ENCODE measurements at regions not wholly inside any gene's neighbourhood (a gene's known extent, or its start where the extent isn't known, plus 50 kb on each side); places are given as distances from the start of the nearest gene placed in this dataset.

DNA sequence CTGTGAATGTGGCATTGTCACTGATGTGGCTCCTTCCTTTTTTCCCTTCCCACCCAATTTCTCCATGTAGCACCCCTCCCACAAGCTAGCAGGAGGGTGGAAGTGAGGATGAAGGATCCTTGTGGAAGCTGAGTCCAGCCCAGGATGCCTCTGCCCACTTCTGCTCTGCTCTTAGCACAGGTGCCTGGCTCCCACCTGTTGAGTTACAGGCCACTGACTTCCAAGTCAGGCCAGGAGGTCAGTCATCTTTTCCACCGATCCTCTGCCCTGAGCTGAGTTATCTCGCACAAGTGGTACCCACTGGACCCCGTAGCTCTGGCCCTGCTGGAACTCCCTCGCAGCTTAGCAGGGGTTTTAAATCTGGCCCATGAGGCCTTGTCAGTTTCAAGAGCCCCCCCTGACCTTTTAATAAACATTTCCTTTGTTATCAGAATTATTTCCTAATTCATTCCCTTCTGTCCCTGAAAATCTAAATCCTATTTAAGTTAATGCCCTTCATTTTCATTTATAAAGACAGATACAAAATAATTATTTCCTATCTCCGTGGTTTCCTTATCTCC, 125.3 kb upstream of the CADM1 start:
- no peak overlapping the region for H3K27ac ChIP-seq
- in situ Hi-C loops (cut with MboI; ENCODE audit: low sequenced_read_pairs in 4 of 4) (no loop called here), intact Hi-C loops (cut with DNase I; ENCODE audit: low total_unique reads) (no loop called here)
- no peak for ATAC-seq
- no peaks in the 10 kb centered on the region for H3K36me3 ChIP-seq
- TF ChIP-seq POLR2A (IDR thresholded peaks at IDR 0.05), result no peak
- TF ChIP-seq, protein P1, sequence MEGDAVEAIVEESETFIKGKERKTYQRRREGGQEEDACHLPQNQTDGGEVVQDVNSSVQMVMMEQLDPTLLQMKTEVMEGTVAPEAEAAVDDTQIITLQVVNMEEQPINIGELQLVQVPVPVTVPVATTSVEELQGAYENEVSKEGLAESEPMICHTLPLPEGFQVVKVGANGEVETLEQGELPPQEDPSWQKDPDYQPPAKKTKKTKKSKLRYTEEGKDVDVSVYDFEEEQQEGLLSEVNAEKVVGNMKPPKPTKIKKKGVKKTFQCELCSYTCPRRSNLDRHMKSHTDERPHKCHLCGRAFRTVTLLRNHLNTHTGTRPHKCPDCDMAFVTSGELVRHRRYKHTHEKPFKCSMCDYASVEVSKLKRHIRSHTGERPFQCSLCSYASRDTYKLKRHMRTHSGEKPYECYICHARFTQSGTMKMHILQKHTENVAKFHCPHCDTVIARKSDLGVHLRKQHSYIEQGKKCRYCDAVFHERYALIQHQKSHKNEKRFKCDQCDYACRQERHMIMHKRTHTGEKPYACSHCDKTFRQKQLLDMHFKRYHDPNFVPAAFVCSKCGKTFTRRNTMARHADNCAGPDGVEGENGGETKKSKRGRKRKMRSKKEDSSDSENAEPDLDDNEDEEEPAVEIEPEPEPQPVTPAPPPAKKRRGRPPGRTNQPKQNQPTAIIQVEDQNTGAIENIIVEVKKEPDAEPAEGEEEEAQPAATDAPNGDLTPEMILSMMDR (IDR thresholded peaks at IDR 0.05 in 4 of 5, conservative IDR thresholded peaks at IDR 0.05 in 1 of 5), result no peak
- H3K4me3 ChIP-seq, result no peak overlapping the region
- H3K27me3 ChIP-seq, result no peaks in the 10 kb centered on the region
- no peaks in the 10 kb centered on the region for H3K9me3 ChIP-seq
- no peak for DNase-seq
- H3K4me1 ChIP-seq, result no peaks in the 10 kb centered on the region

DNA sequence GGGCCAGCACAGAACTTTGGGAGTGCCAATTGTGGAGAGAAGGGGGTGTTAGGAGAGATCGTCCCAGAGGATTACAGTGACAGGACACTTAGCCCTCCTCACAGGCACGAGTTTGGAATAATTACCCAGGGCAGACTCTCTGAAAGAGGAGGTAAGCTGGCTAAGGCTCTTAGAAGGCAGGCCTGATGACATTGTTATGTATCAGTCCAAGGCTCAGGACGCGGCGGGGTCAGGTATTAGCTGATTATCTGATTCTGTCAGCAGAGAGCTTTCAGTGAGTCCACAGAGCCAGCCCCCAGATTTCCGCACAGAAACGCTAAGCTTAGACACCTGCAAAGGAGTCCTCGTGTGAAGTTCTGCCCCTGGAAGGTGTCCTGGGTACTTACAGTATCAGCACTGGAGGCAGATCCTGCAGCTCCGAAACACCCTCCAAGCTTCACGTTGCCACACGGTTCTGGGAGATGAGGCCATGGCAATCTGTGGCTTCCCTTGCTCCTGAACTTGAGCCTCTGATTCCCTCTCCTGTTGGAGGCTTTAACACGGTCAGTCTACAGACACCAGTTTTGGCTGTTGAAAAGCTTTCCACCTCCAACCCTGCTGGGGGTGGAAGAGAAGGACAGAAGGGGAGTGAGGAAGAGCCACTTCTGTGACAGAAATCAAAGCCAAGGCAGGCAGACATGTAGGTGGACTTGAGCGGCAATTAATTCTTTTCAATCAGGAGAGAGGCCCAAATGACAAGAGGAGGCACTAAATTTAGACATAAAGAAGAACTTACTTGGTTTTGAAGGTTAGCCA, 123.6 kb upstream of the CADM1 start:
- TF ChIP-seq, protein P1 (IDR thresholded peaks at IDR 0.05 in 4 of 5, conservative IDR thresholded peaks at IDR 0.05 in 1 of 5), result no peak
- no peak for TF ChIP-seq POLR2A (IDR thresholded peaks at IDR 0.05)
- in situ Hi-C loops (cut with MboI; ENCODE audit: low sequenced_read_pairs in 4 of 4), result no loop called here
- H3K4me1 ChIP-seq, result peaks cover under 1 to 3% of the 10 kb centered on the region in 2 donors
- H3K36me3 ChIP-seq, result no peaks in the 10 kb centered on the region
- no peaks in the 10 kb centered on the region for H3K27me3 ChIP-seq
- no peak for ATAC-seq
- intact Hi-C loops (cut with DNase I; ENCODE audit: low total_unique reads), result no loop called here
- no peak overlapping the region for H3K27ac ChIP-seq
- no peak overlapping the region for H3K4me3 ChIP-seq
- DNase-seq, result no peak
- H3K9me3 ChIP-seq, result no peaks in the 10 kb centered on the region

DNA sequence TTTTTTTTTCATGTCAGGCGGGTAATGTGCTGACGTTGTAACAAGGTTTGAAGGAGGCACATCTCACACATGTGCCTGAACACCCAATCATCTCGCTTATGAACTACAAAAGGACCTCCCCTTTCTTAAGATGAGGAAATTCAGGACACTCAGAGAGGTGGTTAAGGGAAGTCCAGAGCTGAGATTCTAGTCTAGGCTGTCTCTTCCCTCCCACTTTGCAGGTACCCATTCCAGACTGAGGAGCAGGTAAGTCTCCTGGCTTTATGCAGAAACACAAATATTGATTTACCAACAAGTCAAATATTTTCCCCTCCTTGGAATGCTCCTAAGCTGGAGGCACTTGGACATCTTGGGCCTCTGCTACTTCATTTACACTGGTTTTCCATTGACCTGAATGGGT, 122.9 kb upstream of the CADM1 start:
- Histone ChIP-seq H3K4me3 (no peak overlapping the region), H3K9me3 (no peaks in the 10 kb centered on the region), H3K4me1 (peaks cover 8 to 10% of the 10 kb centered on the region in 2 donors), H3K36me3 (no peaks in the 10 kb centered on the region), H3K27me3 (no peaks in the 10 kb centered on the region), H3K27ac (no peak overlapping the region)
- no peak for TF ChIP-seq POLR2A (IDR thresholded peaks at IDR 0.05)
- TF ChIP-seq, protein P1 (IDR thresholded peaks at IDR 0.05 in 4 of 5, conservative IDR thresholded peaks at IDR 0.05 in 1 of 5), result no peak
- DNase-seq (no peak), ATAC-seq (no peak)
- in situ Hi-C loops (cut with MboI; ENCODE audit: low sequenced_read_pairs in 4 of 4), result no loop called here
- intact Hi-C loops (cut with DNase I; ENCODE audit: low total_unique reads), result no loop called here

DNA sequence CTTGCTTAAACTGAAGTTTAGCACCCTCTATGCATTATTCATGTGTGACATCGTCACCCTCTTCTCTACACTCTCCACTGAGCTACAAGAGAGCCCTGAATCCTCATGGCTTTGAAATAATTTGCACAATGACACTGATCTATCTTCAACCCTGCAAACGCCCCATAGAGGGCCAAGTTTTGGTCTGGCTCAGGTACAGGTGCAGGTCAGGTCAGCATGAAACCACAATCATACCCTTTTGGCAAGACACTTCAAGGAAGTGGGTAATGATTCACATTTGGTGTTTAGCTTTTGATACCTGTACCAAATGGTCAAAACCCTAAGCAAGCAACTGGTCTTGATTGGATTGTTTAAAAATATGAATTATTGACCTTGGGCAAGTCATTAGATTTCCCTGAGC, 122.2 kb upstream of the CADM1 start:
- in situ Hi-C loops (cut with MboI; ENCODE audit: low sequenced_read_pairs in 4 of 4) (no loop called here), intact Hi-C loops (cut with DNase I; ENCODE audit: low total_unique reads) (no loop called here)
- Histone ChIP-seq H3K27ac (no peak overlapping the region), H3K4me3 (no peak overlapping the region), H3K36me3 (no peaks in the 10 kb centered on the region), H3K4me1 (peaks cover 11 to 12% of the 10 kb centered on the region in 2 donors), H3K9me3 (no peaks in the 10 kb centered on the region), H3K27me3 (no peaks in the 10 kb centered on the region)
- TF ChIP-seq, protein P1 (IDR thresholded peaks at IDR 0.05 in 4 of 5, conservative IDR thresholded peaks at IDR 0.05 in 1 of 5), result no peak
- no peak for TF ChIP-seq POLR2A (IDR thresholded peaks at IDR 0.05)
- no peak for DNase-seq
- no peak for ATAC-seq

Data from gastrocnemius medialis (tissue), 4 donors.